KMS-11 (cell line): ENCODE measurements at regions not wholly inside any gene's neighbourhood (a gene's known extent, or its start where the extent isn't known, plus 50 kb on each side); places are given as distances from the start of the nearest gene placed in this dataset.
"Not testable (repeated sequence)": the region's sequence is repeated elsewhere in the genome, so short reads cannot be mapped to it uniquely, and the experiment has no call there.

Experiments used
- H2AFZ ChIP-seq: fragments of 200-600 bp; sonication (generic); 2 replicates; pipeline ENCODE4 v1.6.1; 2016; ENCODE audit warnings: antibody characterized with exemption, mixed run types, low read depth
- H3K27ac ChIP-seq: fragments of 200-600 bp; sonication (generic); 2 replicates; pipeline ENCODE4 v1.6.1; 2016; ENCODE audit warnings: mild to moderate bottlenecking, mixed run types
- H3K27me3 ChIP-seq: fragments of 200-600 bp; sonication (generic); 2 replicates; pipeline ENCODE4 v1.6.1; 2017; ENCODE audit warnings: mild to moderate bottlenecking, low read depth, mixed run types, moderate library complexity; ENCODE audit not compliant: insufficient read depth
- H3K36me3 ChIP-seq: fragments of 200-600 bp; sonication (generic); 2 replicates; pipeline ENCODE4 v1.6.1; 2017; ENCODE audit warnings: mild to moderate bottlenecking, mixed run types; ENCODE audit not compliant: insufficient read depth
- H3K4me1 ChIP-seq: fragments of 200-600 bp; sonication (generic); 2 replicates; pipeline ENCODE4 v1.6.1; 2016; ENCODE audit warnings: mild to moderate bottlenecking, low read depth, mixed run types; ENCODE audit not compliant: poor library complexity, severe bottlenecking
- H3K4me2 ChIP-seq: fragments of 200-600 bp; sonication (generic); 2 replicates; pipeline ENCODE4 v1.7.0; 2016; ENCODE audit warnings: mild to moderate bottlenecking, mixed run types
- H3K4me3 ChIP-seq: fragments of 200-600 bp; sonication (generic); IDR thresholded peaks from 2 replicates; pipeline ENCODE4 v1.6.1; 2017; ENCODE audit warnings: low read depth, low read length, mixed read lengths; ENCODE audit not compliant: insufficient read depth
- H3K79me2 ChIP-seq: fragments of 200-600 bp; sonication (generic); 2 replicates; pipeline ENCODE4 v1.6.1; 2016; ENCODE audit warnings: low read depth, mixed run types; ENCODE audit not compliant: insufficient read depth
- H3K9ac ChIP-seq: fragments of 200-600 bp; sonication (generic); 2 replicates; pipeline ENCODE4 v1.6.1; 2016; ENCODE audit warnings: mild to moderate bottlenecking, mixed run types
- H4K20me1 ChIP-seq: fragments of 200-600 bp; sonication (generic); 2 replicates; pipeline ENCODE4 v1.6.1; 2016; ENCODE audit warnings: mild to moderate bottlenecking, mixed run types; ENCODE audit not compliant: insufficient read depth
- TF ChIP-seq, protein P1 (sequence below): fragments of 200-600 bp; sonication (generic); conservative IDR thresholded peaks from 2 replicates; pipeline ENCODE4 v1.6.1; 2017; ENCODE audit warnings: low read depth, mild to moderate bottlenecking, antibody characterized with exemption, low read length, moderate library complexity, mixed read lengths

DNA sequence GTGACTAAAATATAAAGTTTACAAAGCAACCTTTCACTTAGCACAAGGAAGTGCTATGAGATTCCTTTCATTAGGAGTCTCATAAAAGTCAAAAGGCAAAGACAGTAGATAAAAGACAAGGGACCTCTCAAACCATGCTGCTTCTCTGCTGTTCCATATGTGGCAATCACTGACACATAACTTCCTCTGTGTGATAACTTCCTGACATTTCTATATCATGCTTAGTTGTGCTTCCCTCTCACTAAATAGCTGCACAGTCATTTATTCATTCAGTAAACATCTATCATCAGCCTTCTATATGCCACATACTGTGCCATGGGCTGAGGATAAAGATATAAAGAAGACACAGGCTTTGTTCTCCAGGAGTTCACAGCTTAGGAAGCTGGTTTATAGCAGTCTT lies 214.8 kb upstream of the GRIK2 start:
- Histone ChIP-seq H3K79me2 (no peaks in the 10 kb centered on the region), H3K4me3 (no peak overlapping the region), H2AFZ (no peak overlapping the region), H3K27ac (no peak overlapping the region), H3K4me1 (no peaks in the 10 kb centered on the region), H3K36me3 (no peaks in the 10 kb centered on the region), H3K9ac (no peak overlapping the region), H3K4me2 (no peak overlapping the region), H3K27me3 (no peaks in the 10 kb centered on the region), H4K20me1 (no peaks in the 10 kb centered on the region)
- TF ChIP-seq, protein P1, sequence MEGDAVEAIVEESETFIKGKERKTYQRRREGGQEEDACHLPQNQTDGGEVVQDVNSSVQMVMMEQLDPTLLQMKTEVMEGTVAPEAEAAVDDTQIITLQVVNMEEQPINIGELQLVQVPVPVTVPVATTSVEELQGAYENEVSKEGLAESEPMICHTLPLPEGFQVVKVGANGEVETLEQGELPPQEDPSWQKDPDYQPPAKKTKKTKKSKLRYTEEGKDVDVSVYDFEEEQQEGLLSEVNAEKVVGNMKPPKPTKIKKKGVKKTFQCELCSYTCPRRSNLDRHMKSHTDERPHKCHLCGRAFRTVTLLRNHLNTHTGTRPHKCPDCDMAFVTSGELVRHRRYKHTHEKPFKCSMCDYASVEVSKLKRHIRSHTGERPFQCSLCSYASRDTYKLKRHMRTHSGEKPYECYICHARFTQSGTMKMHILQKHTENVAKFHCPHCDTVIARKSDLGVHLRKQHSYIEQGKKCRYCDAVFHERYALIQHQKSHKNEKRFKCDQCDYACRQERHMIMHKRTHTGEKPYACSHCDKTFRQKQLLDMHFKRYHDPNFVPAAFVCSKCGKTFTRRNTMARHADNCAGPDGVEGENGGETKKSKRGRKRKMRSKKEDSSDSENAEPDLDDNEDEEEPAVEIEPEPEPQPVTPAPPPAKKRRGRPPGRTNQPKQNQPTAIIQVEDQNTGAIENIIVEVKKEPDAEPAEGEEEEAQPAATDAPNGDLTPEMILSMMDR = no peak

DNA sequence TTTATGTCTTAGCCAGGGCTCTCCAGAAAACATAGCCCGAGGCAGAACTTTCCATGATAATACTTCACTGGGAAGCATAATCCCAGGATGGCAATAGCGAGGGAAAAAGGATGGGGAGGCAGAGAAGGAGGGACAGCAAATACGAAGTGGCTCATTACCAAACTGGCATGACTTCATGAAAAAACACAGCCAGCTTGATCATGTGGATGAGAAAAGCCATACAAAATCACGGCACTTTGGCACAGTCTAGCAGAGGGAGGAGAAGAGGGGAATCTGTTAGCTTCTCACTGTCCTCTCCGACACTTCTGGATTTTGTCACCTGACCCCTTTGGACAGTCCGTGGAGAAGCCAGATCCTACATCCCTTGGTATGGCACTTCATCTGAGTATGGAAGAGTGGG lies 212.5 kb upstream of the GRIK2 start:
- H3K79me2 ChIP-seq = no peaks in the 10 kb centered on the region
- H3K4me1 ChIP-seq = no peaks in the 10 kb centered on the region
- H3K27ac ChIP-seq = no peak overlapping the region
- no peak overlapping the region for H2AFZ ChIP-seq
- TF ChIP-seq, protein P1 = no peak
- H3K4me3 ChIP-seq = no peak overlapping the region
- H3K9ac ChIP-seq = no peak overlapping the region
- no peaks in the 10 kb centered on the region for H3K36me3 ChIP-seq
- no peaks in the 10 kb centered on the region for H3K27me3 ChIP-seq
- H4K20me1 ChIP-seq = no peaks in the 10 kb centered on the region
- no peak overlapping the region for H3K4me2 ChIP-seq

DNA sequence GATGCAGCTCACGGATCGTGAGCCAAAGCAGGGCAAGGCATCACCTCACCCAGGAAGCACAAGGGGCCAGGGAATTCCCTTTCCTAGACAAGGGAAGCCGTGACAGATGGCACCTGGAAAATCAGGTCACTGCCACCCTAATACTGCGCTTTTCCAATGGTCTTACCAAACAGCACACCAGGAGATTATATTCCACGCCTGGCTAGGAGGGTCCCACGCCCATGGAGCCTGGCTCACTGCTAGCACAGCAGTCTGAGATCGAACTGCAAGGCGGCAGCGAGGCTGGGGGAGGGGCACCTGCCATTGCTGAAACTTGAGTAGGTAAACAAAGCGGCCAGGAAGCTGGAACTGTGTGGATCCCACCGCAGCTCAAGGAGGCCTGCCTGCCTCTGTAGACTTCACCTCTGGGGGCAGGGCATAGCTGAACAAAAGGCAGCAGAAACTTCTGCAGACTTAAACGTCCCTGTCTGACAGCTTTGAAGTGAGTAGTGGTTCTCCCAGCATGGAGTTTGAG lies 205.2 kb upstream of the GRIK2 start:
- H3K27ac ChIP-seq, H3K27me3 ChIP-seq, H2AFZ ChIP-seq, H3K9ac ChIP-seq, H3K79me2 ChIP-seq, H3K4me2 ChIP-seq, H4K20me1 ChIP-seq, H3K4me1 ChIP-seq, H3K4me3 ChIP-seq, H3K36me3 ChIP-seq: not testable (repeated sequence)

DNA sequence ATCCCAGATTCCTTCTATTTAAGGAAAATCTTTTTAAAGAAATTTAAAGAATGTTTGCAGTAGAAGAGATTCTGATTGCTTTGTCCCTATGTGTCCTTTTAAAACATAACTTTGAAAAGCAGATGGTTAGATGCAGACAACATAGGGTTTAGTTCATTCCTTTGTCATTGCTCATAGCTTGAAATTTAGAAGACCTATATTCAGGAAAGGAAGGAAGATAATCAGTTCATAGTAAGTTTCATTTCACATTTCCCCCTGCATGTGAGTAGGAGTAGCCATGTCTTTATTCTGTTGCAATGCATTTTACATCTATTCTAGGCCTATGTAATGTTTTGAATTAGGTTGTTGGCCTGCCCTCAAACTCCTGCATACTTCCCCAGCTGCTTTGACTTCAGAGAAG lies 197.9 kb upstream of the GRIK2 start:
- H4K20me1 ChIP-seq = no peaks in the 10 kb centered on the region
- H3K4me3 ChIP-seq = no peak overlapping the region
- no peak overlapping the region for H2AFZ ChIP-seq
- no peaks in the 10 kb centered on the region for H3K79me2 ChIP-seq
- H3K4me1 ChIP-seq = no peaks in the 10 kb centered on the region
- TF ChIP-seq, protein P1 = no peak
- H3K27ac ChIP-seq = no peak overlapping the region
- no peaks in the 10 kb centered on the region for H3K36me3 ChIP-seq
- H3K4me2 ChIP-seq = no peak overlapping the region
- no peaks in the 10 kb centered on the region for H3K27me3 ChIP-seq
- H3K9ac ChIP-seq = no peak overlapping the region

DNA sequence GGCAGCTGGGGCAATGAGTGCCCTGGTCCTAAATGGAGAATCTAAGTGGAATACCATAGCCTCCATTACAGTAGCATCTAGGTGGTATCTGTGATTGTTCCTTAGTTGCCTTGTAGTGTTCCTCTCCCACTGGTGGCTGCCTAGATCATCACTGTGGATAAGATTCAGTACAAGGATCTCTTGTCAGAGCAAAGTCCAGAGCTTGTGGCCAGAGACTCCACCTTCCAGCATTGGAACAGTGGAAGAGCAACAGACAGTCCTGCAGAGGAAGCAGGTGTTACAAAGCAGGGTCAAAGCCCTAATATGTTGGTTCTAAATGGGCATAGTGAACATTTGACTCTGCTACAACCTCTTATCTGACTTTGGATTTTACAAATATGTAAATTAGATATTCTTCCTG lies 194.1 kb upstream of the GRIK2 start:
- Histone ChIP-seq H3K9ac (no peak overlapping the region), H3K4me2 (no peak overlapping the region), H3K27ac (no peak overlapping the region), H4K20me1 (no peaks in the 10 kb centered on the region), H3K4me1 (no peaks in the 10 kb centered on the region), H3K36me3 (no peaks in the 10 kb centered on the region), H3K4me3 (no peak overlapping the region), H3K79me2 (no peaks in the 10 kb centered on the region), H3K27me3 (no peaks in the 10 kb centered on the region), H2AFZ (no peak overlapping the region)
- TF ChIP-seq, protein P1 = no peak
